Peyer's patch (tissue), 4 donors: ENCODE measurements at regions not wholly inside any gene's neighbourhood (a gene's known extent, or its start where the extent isn't known, plus 50 kb on each side); places are given as distances from the start of the nearest gene placed in this dataset.

Source experiments
- CTCF ChIP-seq, 6 experiments: fragments of 450-650 bp in 4 of 6; fragments of 200-600 bp in 2 of 6; sonication (generic) in 1 of 6; IDR thresholded peaks; one replicate each; pipeline ENCODE4 v1.5.1; 2017 to 2019; ENCODE audit warnings: antibody characterized with exemption in 6 of 6, mild to moderate bottlenecking in 3 of 6, moderate library complexity in 1 of 6
- POLR2A ChIP-seq, 2 donors: fragments of 450-650 bp; IDR thresholded peaks; one replicate each; pipeline ENCODE4 v1.5.1; 2017; ENCODE audit warnings: antibody characterized with exemption in 2 of 2, mild to moderate bottlenecking in 2 of 2, moderate library complexity in 2 of 2

- TF ChIP-seq CTCF (IDR thresholded peaks at IDR 0.05) (no peak), POLR2A (IDR thresholded peaks at IDR 0.05) (no peak)
Measured at GRCh38 chr9:82080265-82080664, 91.7 kb downstream of the SPATA31D1 start.
